ENCODE measurements at regions not wholly inside any gene's neighbourhood (a gene's known extent, or its start where the extent isn't known, plus 50 kb on each side); places are given as distances from the start of the nearest gene placed in this dataset.

GRCh38 chr1:29559056-29559455, 322.7 kb downstream of the PTPRU start:
- peaks cover 4% of the 10 kb centered on the region for H3K4me1 Mint-ChIP-seq (ENCODE audit: low read depth, unreplicated experiment)
- no peak overlapping the region for H3K27ac Mint-ChIP-seq (ENCODE audit: unreplicated experiment)
- H3K4me3 Mint-ChIP-seq (ENCODE audit: unreplicated experiment), result no peak overlapping the region
- H3K27ac ChIP-seq (ENCODE audit: low read depth, low read length), result no peak overlapping the region
- H3K4me1 ChIP-seq (ENCODE audit: insufficient read depth, low read length), result no peaks in the 10 kb centered on the region
- no peaks in the 10 kb centered on the region for H3K79me2 ChIP-seq (ENCODE audit: insufficient read depth, low read length)
- H4K20me1 ChIP-seq (ENCODE audit: insufficient read depth, low read length), result no peaks in the 10 kb centered on the region
- DNase-seq (ENCODE audit: low read depth), result no peak
- peaks cover 27% of the 10 kb centered on the region for H3K27me3 Mint-ChIP-seq (ENCODE audit: low read depth, unreplicated experiment)
- H3K36me3 Mint-ChIP-seq (ENCODE audit: low read depth, unreplicated experiment), result peaks cover 1% of the 10 kb centered on the region
- H3K9ac ChIP-seq (ENCODE audit: low read length), result no peak overlapping the region
- H3K36me3 ChIP-seq (ENCODE audit: insufficient read depth, low read length), result no peaks in the 10 kb centered on the region
- FAIRE-seq, result no peak
- no peak overlapping the region for H3K4me2 ChIP-seq (ENCODE audit: low read length)
- H3K9me3 ChIP-seq (ENCODE audit: insufficient read depth, low read depth, low read length), result peaks cover 14% of the 10 kb centered on the region
- TF ChIP-seq, protein P1, sequence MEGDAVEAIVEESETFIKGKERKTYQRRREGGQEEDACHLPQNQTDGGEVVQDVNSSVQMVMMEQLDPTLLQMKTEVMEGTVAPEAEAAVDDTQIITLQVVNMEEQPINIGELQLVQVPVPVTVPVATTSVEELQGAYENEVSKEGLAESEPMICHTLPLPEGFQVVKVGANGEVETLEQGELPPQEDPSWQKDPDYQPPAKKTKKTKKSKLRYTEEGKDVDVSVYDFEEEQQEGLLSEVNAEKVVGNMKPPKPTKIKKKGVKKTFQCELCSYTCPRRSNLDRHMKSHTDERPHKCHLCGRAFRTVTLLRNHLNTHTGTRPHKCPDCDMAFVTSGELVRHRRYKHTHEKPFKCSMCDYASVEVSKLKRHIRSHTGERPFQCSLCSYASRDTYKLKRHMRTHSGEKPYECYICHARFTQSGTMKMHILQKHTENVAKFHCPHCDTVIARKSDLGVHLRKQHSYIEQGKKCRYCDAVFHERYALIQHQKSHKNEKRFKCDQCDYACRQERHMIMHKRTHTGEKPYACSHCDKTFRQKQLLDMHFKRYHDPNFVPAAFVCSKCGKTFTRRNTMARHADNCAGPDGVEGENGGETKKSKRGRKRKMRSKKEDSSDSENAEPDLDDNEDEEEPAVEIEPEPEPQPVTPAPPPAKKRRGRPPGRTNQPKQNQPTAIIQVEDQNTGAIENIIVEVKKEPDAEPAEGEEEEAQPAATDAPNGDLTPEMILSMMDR (IDR thresholded peaks at IDR 0.05; ENCODE audit: insufficient read depth, low read depth, low read length), result no peak
- no peak for TF ChIP-seq EZH2 (IDR thresholded peaks at IDR 0.05; ENCODE audit: insufficient read depth, low read length)
- H3K4me3 ChIP-seq (ENCODE audit: insufficient read depth, low read depth, low read length), result no peak overlapping the region
- no peak overlapping the region for H2AFZ ChIP-seq (ENCODE audit: low read depth, low read length)
- no peaks in the 10 kb centered on the region for H3K9me3 Mint-ChIP-seq (ENCODE audit: unreplicated experiment)
- H3K27me3 ChIP-seq (ENCODE audit: insufficient read depth, low read length), result no peaks in the 10 kb centered on the region

DNA sequence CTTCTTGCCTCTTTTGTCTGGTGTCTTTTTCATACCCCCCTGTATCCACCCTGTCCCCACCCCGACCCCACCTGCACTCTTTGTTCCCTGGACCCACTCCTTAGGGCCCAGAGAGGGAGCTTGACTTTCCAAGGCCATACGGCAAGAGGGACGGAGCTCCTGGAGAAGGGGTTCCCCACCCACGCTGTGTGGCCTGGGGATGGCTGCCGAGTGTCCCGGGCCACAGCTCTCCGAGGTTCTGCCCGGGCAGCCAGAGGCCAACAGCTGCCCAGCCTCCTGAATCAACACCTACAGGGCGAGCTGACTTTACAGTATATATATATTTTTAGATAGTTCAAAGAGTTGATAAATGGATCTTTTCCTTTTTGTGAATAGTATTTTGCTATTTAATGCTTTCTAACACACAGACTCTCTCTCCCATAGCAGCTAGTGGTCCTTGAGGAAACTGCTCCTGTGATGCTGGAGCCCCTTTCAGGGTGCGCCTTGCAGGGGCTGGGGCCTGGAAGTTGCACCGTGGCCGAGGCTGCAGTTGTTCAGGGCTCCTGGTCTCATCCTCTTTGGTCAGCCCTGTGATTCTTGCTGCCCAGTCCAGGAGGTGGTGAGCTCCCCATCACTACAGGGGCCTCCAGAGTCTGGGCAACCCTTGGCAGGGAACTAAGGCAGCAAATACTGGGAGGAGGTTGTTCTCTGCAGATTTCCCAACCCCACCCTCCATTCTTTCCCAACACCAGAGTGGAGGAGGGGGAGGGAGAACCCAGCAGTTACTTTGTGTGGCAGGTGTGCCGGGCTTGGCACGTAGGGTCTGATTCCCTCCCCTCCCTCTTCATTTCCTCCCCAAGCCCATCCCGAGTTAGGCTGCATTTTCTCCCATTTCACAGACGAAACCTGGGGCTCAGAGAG, 321.6 kb downstream of the PTPRU start:
- Mint-ChIP-seq H3K36me3 (ENCODE audit: low read depth, unreplicated experiment) (peaks cover 1% of the 10 kb centered on the region), H3K4me1 (ENCODE audit: low read depth, unreplicated experiment) (no peaks in the 10 kb centered on the region), H3K4me3 (ENCODE audit: unreplicated experiment) (no peak overlapping the region), H3K27me3 (ENCODE audit: low read depth, unreplicated experiment) (peaks cover 27% of the 10 kb centered on the region), H3K27ac (ENCODE audit: unreplicated experiment) (no peak overlapping the region), H3K9me3 (ENCODE audit: unreplicated experiment) (no peaks in the 10 kb centered on the region)
- Histone ChIP-seq H3K79me2 (ENCODE audit: insufficient read depth, low read length) (no peaks in the 10 kb centered on the region), H4K20me1 (ENCODE audit: insufficient read depth, low read length) (no peaks in the 10 kb centered on the region), H3K36me3 (ENCODE audit: insufficient read depth, low read length) (no peaks in the 10 kb centered on the region), H3K4me1 (ENCODE audit: insufficient read depth, low read length) (no peaks in the 10 kb centered on the region), H3K9me3 (ENCODE audit: insufficient read depth, low read depth, low read length) (peaks cover 5% of the 10 kb centered on the region), H2AFZ (ENCODE audit: low read depth, low read length) (no peak overlapping the region), H3K27ac (ENCODE audit: low read depth, low read length) (no peak overlapping the region), H3K4me2 (ENCODE audit: low read length) (no peak overlapping the region), H3K27me3 (ENCODE audit: insufficient read depth, low read length) (no peaks in the 10 kb centered on the region), H3K4me3 (ENCODE audit: insufficient read depth, low read depth, low read length) (no peak overlapping the region), H3K9ac (ENCODE audit: low read length) (no peak overlapping the region)
- no peak for FAIRE-seq
- no peak for DNase-seq (ENCODE audit: low read depth)
- TF ChIP-seq, protein P1 (IDR thresholded peaks at IDR 0.05; ENCODE audit: insufficient read depth, low read depth, low read length), result no peak
- TF ChIP-seq EZH2 (IDR thresholded peaks at IDR 0.05; ENCODE audit: insufficient read depth, low read length), result no peak

- no peak overlapping the region for H3K27ac ChIP-seq (ENCODE audit: low read depth, low read length)
- H3K4me1 ChIP-seq (ENCODE audit: insufficient read depth, low read length), result no peaks in the 10 kb centered on the region
- Mint-ChIP-seq H3K4me1 (ENCODE audit: low read depth, unreplicated experiment) (no peaks in the 10 kb centered on the region), H3K9me3 (ENCODE audit: unreplicated experiment) (no peaks in the 10 kb centered on the region), H3K27ac (ENCODE audit: unreplicated experiment) (no peak overlapping the region), H3K36me3 (ENCODE audit: low read depth, unreplicated experiment) (no peaks in the 10 kb centered on the region), H3K27me3 (ENCODE audit: low read depth, unreplicated experiment) (peaks cover 27% of the 10 kb centered on the region), H3K4me3 (ENCODE audit: unreplicated experiment) (no peak overlapping the region)
- H3K4me3 ChIP-seq (ENCODE audit: insufficient read depth, low read depth, low read length), result no peak overlapping the region
- H3K36me3 ChIP-seq (ENCODE audit: insufficient read depth, low read length), result no peaks in the 10 kb centered on the region
- no peaks in the 10 kb centered on the region for H3K79me2 ChIP-seq (ENCODE audit: insufficient read depth, low read length)
- H3K9me3 ChIP-seq (ENCODE audit: insufficient read depth, low read depth, low read length), result no peaks in the 10 kb centered on the region
- TF ChIP-seq EZH2 (IDR thresholded peaks at IDR 0.05; ENCODE audit: insufficient read depth, low read length), result no peak
- TF ChIP-seq, protein P1 (IDR thresholded peaks at IDR 0.05; ENCODE audit: insufficient read depth, low read depth, low read length), result no peak
- no peak for DNase-seq (ENCODE audit: low read depth)
- no peak overlapping the region for H3K9ac ChIP-seq (ENCODE audit: low read length)
- H3K27me3 ChIP-seq (ENCODE audit: insufficient read depth, low read length), result no peaks in the 10 kb centered on the region
- no peak overlapping the region for H2AFZ ChIP-seq (ENCODE audit: low read depth, low read length)
- FAIRE-seq, result no peak
- no peak overlapping the region for H3K4me2 ChIP-seq (ENCODE audit: low read length)
- H4K20me1 ChIP-seq (ENCODE audit: insufficient read depth, low read length), result no peaks in the 10 kb centered on the region
These were observed 320.7 kb downstream of the PTPRU start for GRCh38 chr1:29557066-29557465.
